WTC11 (cell line): ENCODE measurements at regions not wholly inside any gene's neighbourhood (a gene's known extent, or its start where the extent isn't known, plus 50 kb on each side); places are given as distances from the start of the nearest gene placed in this dataset.

Experiments used
- ATAC-seq: fragments of 200-7000 bp; cut with Tn5 transposase; 2 replicates; pipeline ENCODE4 v1.10.0; 2021; ENCODE audit warnings: mild to moderate bottlenecking, moderate library complexity
- CTCF ChIA-PET: fragments of 300-600 bp; sonication (Branson Sonifier 250); formaldehyde crosslinking; loops from one replicate; lab custom pipeline; 2021; ENCODE audit warnings: antibody characterized with exemption; lab: Charles Lee
- POLR2A ChIA-PET: fragments of 350-600 bp; sonication (Branson Sonifier 250); formaldehyde crosslinking; loops from one replicate; lab custom pipeline; 2021; ENCODE audit warnings: antibody characterized with exemption; lab: Charles Lee
- DNase-seq: peaks from one replicate; pipeline ENCODE4 v3.0.0; 2021; ENCODE audit warnings: low spot score
- H3K27ac Mint-ChIP-seq: 2 replicates; pipeline ENCODE4 v1.8.0; 2021; ENCODE audit warnings: mixed read lengths
- H3K27me3 Mint-ChIP-seq: 2 replicates; pipeline ENCODE4 v1.8.0; 2021; ENCODE audit warnings: low read depth, mild to moderate bottlenecking, moderate library complexity, mixed read lengths
- H3K36me3 Mint-ChIP-seq: 2 replicates; pipeline ENCODE4 v1.8.0; 2021; ENCODE audit warnings: mixed read lengths
- H3K4me1 Mint-ChIP-seq: 2 replicates; pipeline ENCODE4 v1.8.0; 2022; ENCODE audit warnings: mixed read lengths
- H3K4me3 Mint-ChIP-seq: 2 replicates; pipeline ENCODE4 v1.8.0; 2021; ENCODE audit warnings: mild to moderate bottlenecking, moderate library complexity, mixed read lengths
- H3K9me3 Mint-ChIP-seq: 2 replicates; pipeline ENCODE4 v1.8.0; 2021; ENCODE audit warnings: mixed read lengths
- ATF1 ChIP-seq: sonication (generic); formaldehyde crosslinking; IDR thresholded peaks from 2 replicates; pipeline ENCODE4 v1.8.1; 2023; ENCODE audit warnings: mild to moderate bottlenecking, moderate library complexity, missing genetic modification reagents
- CDX4 ChIP-seq: fragments of 250-450 bp; sonication (Bioruptor Pico); IDR thresholded peaks from 2 replicates; pipeline ENCODE4 v1.9.0; 2021; ENCODE audit warnings: moderate library complexity, mild to moderate bottlenecking, inconsistent platforms, borderline replicate concordance
- CREM ChIP-seq: sonication (generic); formaldehyde crosslinking; IDR thresholded peaks from 2 replicates; pipeline ENCODE4 v1.8.1; 2022; ENCODE audit warnings: mild to moderate bottlenecking, missing genetic modification reagents, moderate library complexity
- CTCF ChIP-seq: fragments of 200-600 bp; IDR thresholded peaks from 2 replicates; pipeline ENCODE4 v1.8.0; 2022; ENCODE audit warnings: antibody characterized with exemption
- EMX1 ChIP-seq: fragments of 250-450 bp; sonication (Bioruptor Pico); IDR thresholded peaks from 2 replicates; pipeline ENCODE4 v1.8.0; 2021; ENCODE audit warnings: mild to moderate bottlenecking
- FOXJ3 ChIP-seq: sonication (generic); formaldehyde crosslinking; IDR thresholded peaks from 2 replicates; pipeline ENCODE4 v1.9.0; 2021; ENCODE audit warnings: missing genetic modification reagents, mild to moderate bottlenecking, borderline replicate concordance
- FOXP1 ChIP-seq: sonication (generic); formaldehyde crosslinking; IDR thresholded peaks from 2 replicates; pipeline ENCODE4 v1.8.0; 2022; ENCODE audit warnings: missing genetic modification reagents, mild to moderate bottlenecking, moderate library complexity, borderline replicate concordance
- GRHL2 ChIP-seq: fragments of 250-450 bp; sonication (Bioruptor Pico); IDR thresholded peaks from 2 replicates; pipeline ENCODE4 v1.8.0; 2022; ENCODE audit warnings: mild to moderate bottlenecking, moderate library complexity; ENCODE audit not compliant: insufficient replicate concordance, severe bottlenecking
- PRDM15 ChIP-seq: sonication (generic); formaldehyde crosslinking; IDR thresholded peaks from 2 replicates; pipeline ENCODE4 v1.8.0; 2022; ENCODE audit warnings: missing genetic modification reagents
- TCF7 ChIP-seq: sonication (generic); formaldehyde crosslinking; IDR thresholded peaks from 2 replicates; pipeline ENCODE4 v1.8.0; 2022; ENCODE audit warnings: mild to moderate bottlenecking, low read depth, missing genetic modification reagents, moderate library complexity
- USF1 ChIP-seq: sonication (generic); formaldehyde crosslinking; IDR thresholded peaks from 2 replicates; pipeline ENCODE4 v1.8.0; 2022; ENCODE audit warnings: mild to moderate bottlenecking, missing genetic modification reagents
- ZBTB43 ChIP-seq: sonication (generic); formaldehyde crosslinking; IDR thresholded peaks from 2 replicates; pipeline ENCODE4 v1.8.1; 2023; ENCODE audit warnings: mild to moderate bottlenecking, missing genetic modification reagents
- ZNF263 ChIP-seq: sonication (generic); formaldehyde crosslinking; IDR thresholded peaks from 2 replicates; pipeline ENCODE4 v1.8.1; 2022; ENCODE audit warnings: low read depth, mild to moderate bottlenecking, moderate library complexity, missing genetic modification reagents
- ZNF317 ChIP-seq: sonication (generic); formaldehyde crosslinking; IDR thresholded peaks from 2 replicates; pipeline ENCODE4 v1.8.1; 2023; ENCODE audit warnings: low read depth, mild to moderate bottlenecking, moderate library complexity, missing genetic modification reagents, borderline replicate concordance

- TF ChIP-seq PRDM15 (CRISPR knock-in tag) (no peak), CREM (CRISPR knock-in tag) (no peak)
Observed at GRCh38 chr16:48011878-48012658, 143.7 kb downstream of the ABCC12 start (continued).

- H3K9me3 Mint-ChIP-seq, result peaks cover 18% of the 10 kb centered on the region
- DNase-seq, result no peak
- H3K4me1 Mint-ChIP-seq, result peaks cover 8% of the 10 kb centered on the region
- ChIA-PET POLR2A (no interaction called here), CTCF (no interaction called here)
- no peak for ATAC-seq
- H3K27ac Mint-ChIP-seq, result no peak overlapping the region
- H3K36me3 Mint-ChIP-seq, result no peaks in the 10 kb centered on the region
- 0 out of 2 replicates have a peak, but pooled peaks cover 2% of the 10 kb centered on the region for H3K27me3 Mint-ChIP-seq
- H3K4me3 Mint-ChIP-seq, result no peak overlapping the region
- TF ChIP-seq CREM (CRISPR knock-in tag) (no peak), CDX4 (CRISPR knock-in tag) (no peak), CTCF (no peak), FOXJ3 (CRISPR knock-in tag) (no peak), ATF1 (CRISPR knock-in tag) (no peak), USF1 (CRISPR knock-in tag) (no peak), ZNF263 (CRISPR knock-in tag) (no peak), ZBTB43 (CRISPR knock-in tag) (no peak), GRHL2 (no peak)
Observed at GRCh38 chr16:48011466-48011865, 144.3 kb downstream of the ABCC12 start.

- ChIA-PET POLR2A (no interaction called here), CTCF (no interaction called here)
- H3K27ac Mint-ChIP-seq, result no peak overlapping the region
- H3K36me3 Mint-ChIP-seq, result no peaks in the 10 kb centered on the region
- peaks cover 2% of the 10 kb centered on the region; the same call in 1 of the 2 replicates for H3K27me3 Mint-ChIP-seq
- no peak overlapping the region for H3K4me3 Mint-ChIP-seq
- ATAC-seq, result no peak
- H3K4me1 Mint-ChIP-seq, result peaks cover 16% of the 10 kb centered on the region
- peaks cover 21% of the 10 kb centered on the region for H3K9me3 Mint-ChIP-seq
- no peak for TF ChIP-seq TCF7 (CRISPR knock-in tag)
- TF ChIP-seq EMX1, result no peak
- no peak for TF ChIP-seq FOXP1 (CRISPR knock-in tag)
- no peak for TF ChIP-seq ZNF317 (CRISPR knock-in tag)
- TF ChIP-seq, all 79 proteins: peak for 0
- no peak for DNase-seq
Observed at GRCh38 chr16:48008011-48008525, 147.7 kb downstream of the ABCC12 start.
